ENCODE measurements at regions not wholly inside any gene's neighbourhood (a gene's known extent, or its start where the extent isn't known, plus 50 kb on each side); places are given as distances from the start of the nearest gene placed in this dataset.

GRCh38 chr16:73274140-73274539 lies 226.2 kb upstream of the ZFHX3 start:
- Histone ChIP-seq H3K9me3 (ENCODE audit: low read length) (no peaks in the 10 kb centered on the region), H3K27ac (ENCODE audit: low read depth, low read length, poor library complexity, severe bottlenecking) (no peak overlapping the region), H3K4me1 (ENCODE audit: insufficient read depth, low read length, poor library complexity, severe bottlenecking) (no peaks in the 10 kb centered on the region), H3K4me3 (ENCODE audit: low read depth, low read length, poor library complexity, severe bottlenecking) (no peak overlapping the region), H2AFZ (ENCODE audit: low read length) (no peak overlapping the region), H3K79me2 (ENCODE audit: insufficient read depth, low read depth, low read length) (no peaks in the 10 kb centered on the region), H3K9me2 (ENCODE audit: insufficient read depth, low read length) (no peaks in the 10 kb centered on the region), H3K36me3 (ENCODE audit: insufficient read depth, low read length) (no peaks in the 10 kb centered on the region), H4K20me1 (ENCODE audit: insufficient read depth, low read length) (no peaks in the 10 kb centered on the region), H3K4me2 (ENCODE audit: low read length) (no peak overlapping the region)
- CTCF ChIA-PET (ENCODE audit: unreplicated experiment) = no interaction called here
- no TSS peak for BruUV-seq (replicated peaks)
- intact Hi-C loops (cut with micrococcal nuclease; ENCODE audit: unreplicated experiment) = no loop called here
- POLR2A ChIA-PET = no interaction called here
- no peak for DNase-seq (ENCODE audit: low spot score)
- TF ChIP-seq CTCF (conservative IDR thresholded peaks at IDR 0.05; ENCODE audit: low read length) (no peak), EZH2phosphoT487 (IDR thresholded peaks at IDR 0.05; ENCODE audit: borderline replicate concordance, low read depth, low read length) (no peak)

- CTCF ChIA-PET (ENCODE audit: unreplicated experiment) = no interaction called here
- Histone ChIP-seq H3K27ac (ENCODE audit: low read depth, low read length, poor library complexity, severe bottlenecking) (no peak overlapping the region), H3K9me2 (ENCODE audit: insufficient read depth, low read length) (no peaks in the 10 kb centered on the region), H3K4me1 (ENCODE audit: insufficient read depth, low read length, poor library complexity, severe bottlenecking) (no peaks in the 10 kb centered on the region), H2AFZ (ENCODE audit: low read length) (no peak overlapping the region), H3K36me3 (ENCODE audit: insufficient read depth, low read length) (no peaks in the 10 kb centered on the region), H3K4me2 (ENCODE audit: low read length) (no peak overlapping the region), H3K79me2 (ENCODE audit: insufficient read depth, low read depth, low read length) (no peaks in the 10 kb centered on the region), H3K4me3 (ENCODE audit: low read depth, low read length, poor library complexity, severe bottlenecking) (no peak overlapping the region), H3K9me3 (ENCODE audit: low read length) (no peaks in the 10 kb centered on the region), H4K20me1 (ENCODE audit: insufficient read depth, low read length) (no peaks in the 10 kb centered on the region)
- no peak for DNase-seq (ENCODE audit: low spot score)
- POLR2A ChIA-PET = no interaction called here
- BruUV-seq (replicated peaks) = no TSS peak
- no peak for TF ChIP-seq CTCF (conservative IDR thresholded peaks at IDR 0.05; ENCODE audit: low read length)
- no peak for TF ChIP-seq EZH2phosphoT487 (IDR thresholded peaks at IDR 0.05; ENCODE audit: borderline replicate concordance, low read depth, low read length)
- intact Hi-C loops (cut with micrococcal nuclease; ENCODE audit: unreplicated experiment) = no loop called here
Observed at GRCh38 chr16:73268366-73268993, 220.6 kb upstream of the ZFHX3 start.

GRCh38 chr16:73265935-73266334 lies 218.0 kb upstream of the ZFHX3 start:
- Histone ChIP-seq H3K4me1 (ENCODE audit: insufficient read depth, low read length, poor library complexity, severe bottlenecking) (no peaks in the 10 kb centered on the region), H4K20me1 (ENCODE audit: insufficient read depth, low read length) (no peaks in the 10 kb centered on the region), H3K9me2 (ENCODE audit: insufficient read depth, low read length) (no peaks in the 10 kb centered on the region), H3K27ac (ENCODE audit: low read depth, low read length, poor library complexity, severe bottlenecking) (no peak overlapping the region), H3K4me3 (ENCODE audit: low read depth, low read length, poor library complexity, severe bottlenecking) (no peak overlapping the region), H3K79me2 (ENCODE audit: insufficient read depth, low read depth, low read length) (no peaks in the 10 kb centered on the region), H3K9me3 (ENCODE audit: low read length) (no peaks in the 10 kb centered on the region), H3K36me3 (ENCODE audit: insufficient read depth, low read length) (no peaks in the 10 kb centered on the region), H3K4me2 (ENCODE audit: low read length) (no peak overlapping the region), H2AFZ (ENCODE audit: low read length) (no peak overlapping the region)
- TF ChIP-seq CTCF (conservative IDR thresholded peaks at IDR 0.05; ENCODE audit: low read length) = no peak
- no peak for TF ChIP-seq EZH2phosphoT487 (IDR thresholded peaks at IDR 0.05; ENCODE audit: borderline replicate concordance, low read depth, low read length)
- ChIA-PET CTCF (ENCODE audit: unreplicated experiment) (no interaction called here), POLR2A (interaction anchor here (0.5 kb wide), 1 partner anchor 32 kb away, joined by 3 read pairs; no protein-coding TSS in a partner anchor)
- intact Hi-C loops (cut with micrococcal nuclease; ENCODE audit: unreplicated experiment) = no loop called here
- DNase-seq (ENCODE audit: low spot score) = no peak
- no TSS peak for BruUV-seq (replicated peaks)

All from OCI-LY7 (cell line).